SK-N-MC (cell line): ENCODE measurements at regions not wholly inside any gene's neighbourhood (a gene's known extent, or its start where the extent isn't known, plus 50 kb on each side); places are given as distances from the start of the nearest gene placed in this dataset.

Source experiments
- EZH2 ChIP-seq: fragments of 200-600 bp; sonication (generic); IDR thresholded peaks from one replicate; pipeline ENCODE4 v1.6.1; 2017; ENCODE audit warnings: antibody characterized with exemption
- FOXP2 ChIP-seq: optimal IDR thresholded peaks from 2 replicates; pipeline ENCODE3; 2011; ENCODE audit warnings: mild to moderate bottlenecking, moderate library complexity; ENCODE audit not compliant: insufficient read depth; ENCODE audit errors: extremely low read length, control extremely low read depth
- POLR2AphosphoS5 ChIP-seq: IDR thresholded peaks from 2 replicates; pipeline ENCODE4 v1.6.1; 2012; ENCODE audit warnings: mild to moderate bottlenecking, low read depth, low read length, borderline replicate concordance

- TF ChIP-seq EZH2 (no peak), POLR2AphosphoS5 (no peak), FOXP2 (no peak)
These were observed 176.8 kb downstream of the CD83 start for GRCh38 chr6:14294270-14294951.
